Stimulated activated CD4-positive, alpha-beta T cell treated with anti-CD3 and anti-CD28 coated beads, Interleukin-12 subunit alpha, Interleukin-12 subunit beta, amount 100 ng/mL, for 4 hours (primary cell): ENCODE measurements at regions not wholly inside any gene's neighbourhood (a gene's known extent, or its start where the extent isn't known, plus 50 kb on each side); places are given as distances from the start of the nearest gene placed in this dataset.
"Not testable (repeated sequence)": the region's sequence is repeated elsewhere in the genome, so short reads cannot be mapped to it uniquely, and the experiment has no call there.

Source experiments
- DNase-seq: peaks from one replicate; pipeline ENCODE4 v3.0.0-alpha.2; 2020

GRCh38 chr14:21788687-21789086 lies 115.1 kb upstream of the OR4E1 start:
- DNase-seq, result not testable (repeated sequence)

GRCh38 chr14:21787242-21787641 lies 113.6 kb upstream of the OR4E1 start:
- not testable (repeated sequence) for DNase-seq

- DNase-seq, result no peak
Measured at GRCh38 chr14:21781543-21781942, 107.9 kb upstream of the OR4E1 start.

- no peak for DNase-seq
Measured at GRCh38 chr14:21780429-21781084, 106.9 kb upstream of the OR4E1 start.

- no peak for DNase-seq
Measured at GRCh38 chr14:21771671-21772070, 98.1 kb upstream of the OR4E1 start.

- DNase-seq, result no peak
Measured at GRCh38 chr14:21768875-21769257, 95.2 kb upstream of the OR4E1 start.

- no peak for DNase-seq
Measured at GRCh38 chr14:21768116-21768874, 94.7 kb upstream of the OR4E1 start.

- not testable (repeated sequence) for DNase-seq
Measured at GRCh38 chr14:21760360-21760759, 86.7 kb upstream of the OR4E1 start.

- DNase-seq, result no peak
Measured at GRCh38 chr14:21749306-21749868, 75.8 kb upstream of the OR4E1 start.

GRCh38 chr14:21748869-21749303 lies 75.3 kb upstream of the OR4E1 start:
- DNase-seq, result peak; percentile 43

GRCh38 chr14:21735639-21736307 lies 62.2 kb upstream of the OR4E1 start:
- DNase-seq, result no peak

- no peak for DNase-seq
Measured at GRCh38 chr14:21735200-21735599, 61.6 kb upstream of the OR4E1 start.

GRCh38 chr14:21734457-21735074 lies 60.9 kb upstream of the OR4E1 start:
- no peak for DNase-seq

GRCh38 chr14:21729703-21730233 lies 56.1 kb upstream of the OR4E1 start:
- no peak for DNase-seq

GRCh38 chr14:21725250-21725649 lies 51.6 kb upstream of the OR4E1 start:
- no peak for DNase-seq

- DNase-seq, result no peak
Measured at GRCh38 chr14:21724090-21724973, 50.7 kb upstream of the OR4E1 start.

GRCh38 chr14:21723431-21724045 lies 49.9 kb upstream of the OR4E1 start:
- DNase-seq, result peak; percentile 16
